Stimulated activated CD4-positive, alpha-beta T cell treated with anti-CD3 and anti-CD28 coated beads, Interleukin-4, amount 100 ng/mL, for 48 hours (primary cell): ENCODE measurements at regions not wholly inside any gene's neighbourhood (a gene's known extent, or its start where the extent isn't known, plus 50 kb on each side); places are given as distances from the start of the nearest gene placed in this dataset.
"Not testable (repeated sequence)": the region's sequence is repeated elsewhere in the genome, so short reads cannot be mapped to it uniquely, and the experiment has no call there.

ENCODE experiments used
- DNase-seq, 2 donors: peaks; one replicate each; pipeline ENCODE4 v3.0.0-alpha.2; 2020; ENCODE audit warnings: low read depth in 2 of 2

- DNase-seq: not testable (repeated sequence)
Measured at GRCh38 chr9:42656789-42657188, 473.3 kb downstream of the SPATA31A6 start.

DNA sequence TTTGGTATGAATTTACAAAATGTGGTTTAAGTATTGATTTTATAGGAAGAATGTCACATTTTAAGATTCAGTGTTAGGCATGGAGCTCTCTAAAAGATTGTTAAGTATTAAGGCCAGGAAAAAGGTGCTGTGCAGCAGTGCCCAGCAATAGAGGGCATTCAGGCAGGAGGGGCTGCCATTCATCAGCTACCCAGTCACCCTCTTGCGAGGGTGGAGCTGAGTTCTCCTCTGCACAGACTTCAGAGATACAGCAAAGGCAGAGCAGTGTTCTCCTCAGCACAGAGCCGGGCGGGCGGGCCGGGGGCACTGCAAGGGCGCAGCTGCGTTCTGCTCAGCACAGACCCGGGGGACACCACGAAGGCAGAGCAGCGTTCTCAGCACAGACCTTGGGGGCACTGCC lies 474.0 kb downstream of the SPATA31A6 start:
- DNase-seq: not testable (repeated sequence)

GRCh38 chr9:42697146-42697545 lies 513.7 kb downstream of the SPATA31A6 start:
- DNase-seq: not testable (repeated sequence)

- DNase-seq: not testable (repeated sequence)
Measured at GRCh38 chr9:42702890-42703289, 519.4 kb downstream of the SPATA31A6 start.

DNA sequence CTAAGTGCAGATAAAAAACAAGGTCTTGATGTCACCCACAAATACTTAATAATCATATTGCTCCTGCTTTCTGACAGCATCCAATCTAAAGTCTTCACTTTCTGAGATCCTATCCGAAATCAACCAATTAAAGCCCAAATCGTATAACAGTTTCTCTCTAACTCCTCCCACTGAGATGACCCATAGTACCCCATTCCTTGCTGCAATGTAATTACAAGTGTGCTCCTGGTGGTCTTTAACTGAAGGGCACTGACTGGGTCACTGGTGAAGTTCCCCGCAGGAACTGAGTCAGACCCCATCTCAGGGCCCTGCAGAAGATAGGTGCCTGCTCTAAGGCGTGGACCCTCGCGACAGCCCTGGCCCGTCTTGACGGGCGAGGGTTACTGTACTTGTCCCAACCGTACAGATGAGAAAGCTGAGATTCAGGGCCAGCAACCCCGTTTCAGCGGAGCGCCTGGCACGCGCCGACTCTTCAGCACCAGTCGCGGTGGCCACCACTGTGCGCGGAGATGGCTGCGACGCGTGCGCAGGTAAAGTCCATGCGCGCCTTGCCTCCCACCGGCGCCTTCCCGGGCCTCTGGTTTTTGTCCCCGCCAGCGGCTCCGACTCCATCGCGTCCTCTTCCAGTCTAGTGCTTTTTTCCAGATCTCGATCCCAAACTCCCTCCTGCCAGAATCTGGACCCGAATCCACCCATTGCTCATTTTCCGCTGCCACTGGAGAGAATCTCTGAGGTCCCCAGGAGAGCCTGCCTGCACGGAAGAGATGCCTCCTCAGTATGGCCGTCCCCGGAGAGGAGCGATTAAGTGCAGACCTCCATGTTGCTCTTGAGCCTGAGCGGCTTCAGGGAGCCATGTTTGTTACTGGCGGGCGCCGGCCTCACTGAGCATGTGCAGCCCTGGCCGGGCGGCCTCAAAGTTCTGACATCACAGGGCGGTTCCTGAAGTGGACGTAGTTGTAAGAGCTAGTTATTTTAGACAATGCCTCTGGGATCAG lies 541.7 kb downstream of the SPATA31A6 start:
- DNase-seq: not testable (repeated sequence)

DNA sequence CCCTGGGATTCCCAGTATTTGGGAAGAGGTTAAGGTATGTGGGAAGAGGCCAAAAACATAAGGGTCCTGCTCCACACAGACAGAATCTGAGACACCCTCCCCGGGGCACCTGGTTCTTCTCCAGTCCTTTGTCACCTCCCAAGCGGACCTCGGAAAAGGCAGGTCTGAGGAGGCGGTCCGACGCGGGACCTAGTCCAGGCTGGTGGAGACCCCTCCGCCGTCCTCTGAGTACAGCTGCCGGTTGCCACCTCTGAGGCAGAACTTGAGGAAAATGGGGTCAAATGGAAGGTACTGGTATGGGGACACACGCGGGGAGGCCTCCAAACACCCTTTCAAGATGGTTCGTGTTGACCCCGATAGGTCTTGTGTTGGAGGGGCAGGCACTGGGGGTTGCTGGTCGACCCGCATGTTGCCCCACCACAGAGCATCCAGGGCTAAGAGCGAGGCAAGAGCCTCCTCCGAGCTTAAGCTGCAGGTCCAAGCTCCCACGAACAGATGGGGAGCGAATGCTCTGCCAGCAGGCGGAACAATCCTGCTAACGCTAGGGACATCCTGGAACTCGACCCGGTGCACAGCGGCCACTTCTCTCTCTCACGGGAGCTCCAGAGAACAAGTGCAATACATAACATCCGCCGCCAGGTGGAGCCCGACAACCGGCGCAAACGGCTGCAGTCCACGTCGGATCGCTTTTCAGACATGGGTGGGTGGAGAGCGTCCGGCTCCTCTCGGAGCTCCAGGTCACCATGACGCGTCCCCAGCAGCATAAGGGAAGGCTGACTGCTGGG lies 559.8 kb downstream of the SPATA31A6 start:
- DNase-seq: peak; percentile 32 to 51

DNA sequence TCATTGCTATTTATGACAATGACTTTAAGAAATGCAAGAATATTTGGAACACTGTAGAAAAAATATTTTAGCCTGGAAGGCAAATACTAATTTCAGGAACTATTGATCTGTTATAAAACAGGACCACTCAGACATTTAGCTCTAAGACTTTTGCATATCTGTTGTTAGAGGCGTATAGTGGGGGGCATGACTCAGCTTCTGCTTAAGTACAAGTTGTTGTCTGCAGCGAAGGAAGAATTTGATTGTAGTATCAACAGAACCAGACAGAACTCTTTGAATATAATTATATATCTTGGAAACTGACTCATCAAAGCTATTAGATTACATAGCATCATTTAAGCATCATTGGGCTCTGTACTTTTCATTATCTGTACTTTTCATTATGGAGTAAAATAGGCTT lies 573.8 kb downstream of the SPATA31A6 start:
- not testable (repeated sequence) for DNase-seq

GRCh38 chr9:42759320-42759719 lies 575.9 kb downstream of the SPATA31A6 start:
- not testable (repeated sequence) for DNase-seq

GRCh38 chr9:42782201-42782600 lies 598.7 kb downstream of the SPATA31A6 start:
- DNase-seq: not testable (repeated sequence)

DNA sequence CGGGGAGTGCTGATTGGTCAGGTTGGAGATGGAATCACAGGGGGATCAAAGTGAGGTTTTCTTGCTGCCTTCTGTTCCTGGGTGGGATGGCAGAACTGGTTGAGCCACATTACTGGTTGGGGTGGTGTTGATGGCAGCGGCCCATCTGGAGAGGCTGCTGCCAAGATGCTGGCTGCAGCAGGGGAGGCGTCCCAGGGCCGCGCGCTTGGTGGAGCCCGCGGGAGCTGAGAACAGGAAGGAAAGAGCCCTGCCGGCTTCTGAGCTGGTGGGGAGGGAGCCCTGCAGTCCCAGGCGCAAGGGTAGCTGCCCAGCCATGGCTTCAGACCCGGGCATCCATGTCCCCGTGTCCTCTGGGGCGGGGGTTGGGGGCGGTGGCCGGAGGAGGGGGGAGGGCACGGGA lies 609.3 kb downstream of the SPATA31A6 start:
- DNase-seq: not testable (repeated sequence)

GRCh38 chr9:42798571-42798970 lies 615.1 kb downstream of the SPATA31A6 start:
- not testable (repeated sequence) for DNase-seq

GRCh38 chr9:42802716-42803115 lies 619.3 kb downstream of the SPATA31A6 start:
- DNase-seq: not testable (repeated sequence)

DNA sequence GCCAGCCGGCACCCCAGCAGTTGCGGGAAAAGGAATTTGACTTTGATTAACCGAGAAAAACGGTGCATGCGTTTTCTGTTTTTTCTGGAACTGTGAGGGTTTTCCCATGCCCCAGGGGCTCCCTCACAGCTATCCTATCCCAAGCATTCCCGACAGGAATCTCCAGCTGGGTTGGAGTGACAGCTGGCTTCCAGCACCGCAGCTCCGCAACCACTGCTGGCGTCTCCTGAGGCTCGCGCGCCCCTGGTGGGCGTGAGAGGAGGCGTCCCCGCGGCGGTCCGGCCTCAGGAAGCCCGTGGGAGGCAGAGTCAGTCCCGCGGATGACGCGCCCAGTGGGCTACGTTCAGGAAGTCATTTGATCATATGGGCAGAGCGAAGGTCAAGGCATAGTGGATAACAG lies 623.2 kb downstream of the SPATA31A6 start:
- DNase-seq: not testable (repeated sequence)

DNA sequence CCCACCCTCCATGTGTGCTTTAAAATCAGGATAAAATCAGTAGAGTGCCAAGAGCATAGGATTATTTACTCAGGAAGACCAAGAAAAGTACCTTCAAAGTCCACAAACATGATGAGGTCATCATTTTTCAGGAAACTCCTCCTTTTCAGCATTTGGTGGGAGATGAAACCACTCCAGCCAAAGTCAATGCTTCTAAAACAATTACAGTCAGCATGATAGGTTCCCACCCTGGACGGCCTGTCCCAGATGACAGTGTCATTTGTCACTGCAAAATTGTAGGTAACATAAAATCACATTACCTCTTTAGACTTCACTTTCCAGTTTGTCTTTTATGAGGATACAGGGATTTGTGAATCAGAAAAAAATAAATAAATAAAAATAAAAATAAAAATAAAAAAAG lies 638.0 kb downstream of the SPATA31A6 start:
- not testable (repeated sequence) for DNase-seq

DNA sequence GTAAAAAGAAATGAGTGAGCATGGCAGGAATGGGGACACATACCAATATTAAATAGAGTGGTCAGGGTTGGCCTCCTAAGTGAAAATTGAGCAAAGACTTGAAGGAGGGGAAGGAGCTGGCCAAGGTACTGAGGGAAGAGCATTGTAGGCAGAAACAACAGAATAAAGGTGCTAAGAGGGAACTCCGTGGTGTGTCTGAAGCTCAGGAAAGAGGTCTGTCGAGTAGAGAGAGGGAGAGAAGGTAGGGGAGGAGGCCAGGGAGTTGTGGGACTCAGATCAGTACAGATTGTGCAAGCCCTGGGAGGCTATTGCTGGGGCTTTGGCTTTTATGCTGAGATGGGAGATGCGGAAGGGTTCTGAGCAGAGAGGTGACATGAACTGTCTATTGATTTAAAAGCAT lies 664.7 kb downstream of the SPATA31A6 start:
- DNase-seq: not testable (repeated sequence)

DNA sequence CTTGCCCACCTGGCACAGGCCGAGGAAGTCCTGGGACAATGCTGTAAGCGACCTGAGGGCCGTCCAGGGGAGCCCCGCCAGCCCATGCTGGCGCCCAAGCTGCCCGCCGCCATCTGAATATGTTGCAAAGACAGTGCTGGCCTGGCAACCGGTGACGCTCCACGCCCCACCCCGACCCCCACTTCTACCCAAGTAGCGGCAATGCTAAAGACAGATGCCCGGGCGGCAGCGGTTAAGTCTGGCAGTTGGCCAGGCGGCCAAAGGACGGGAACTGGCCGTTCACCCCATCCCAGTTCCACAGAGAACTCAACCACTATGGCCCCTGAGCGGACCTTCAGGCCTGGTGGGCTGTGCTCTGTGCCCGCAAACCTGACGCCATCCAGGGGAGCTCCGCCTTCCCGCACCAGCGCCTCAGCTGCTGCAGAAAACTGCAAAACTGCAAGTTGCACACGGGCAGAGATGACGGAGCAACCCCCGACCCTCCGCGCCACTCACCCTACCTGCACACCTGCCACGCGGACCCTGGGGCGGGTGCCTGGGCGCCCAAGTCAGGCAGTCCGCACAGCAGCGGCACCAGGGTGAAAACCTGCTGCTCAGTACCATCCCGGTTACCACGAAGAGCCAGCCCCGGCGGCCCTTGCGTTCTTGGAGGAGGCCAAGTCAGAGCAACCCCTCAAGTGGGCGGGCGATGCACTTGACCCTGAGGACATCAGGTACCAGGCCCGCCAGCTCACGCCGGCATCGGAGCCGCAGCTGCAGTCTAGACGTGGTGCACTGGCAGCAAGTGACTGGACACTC lies 667.6 kb downstream of the SPATA31A6 start:
- DNase-seq: not testable (repeated sequence)

- DNase-seq: not testable (repeated sequence)
Measured at GRCh38 chr9:42851701-42852100, 668.2 kb downstream of the SPATA31A6 start.

DNA sequence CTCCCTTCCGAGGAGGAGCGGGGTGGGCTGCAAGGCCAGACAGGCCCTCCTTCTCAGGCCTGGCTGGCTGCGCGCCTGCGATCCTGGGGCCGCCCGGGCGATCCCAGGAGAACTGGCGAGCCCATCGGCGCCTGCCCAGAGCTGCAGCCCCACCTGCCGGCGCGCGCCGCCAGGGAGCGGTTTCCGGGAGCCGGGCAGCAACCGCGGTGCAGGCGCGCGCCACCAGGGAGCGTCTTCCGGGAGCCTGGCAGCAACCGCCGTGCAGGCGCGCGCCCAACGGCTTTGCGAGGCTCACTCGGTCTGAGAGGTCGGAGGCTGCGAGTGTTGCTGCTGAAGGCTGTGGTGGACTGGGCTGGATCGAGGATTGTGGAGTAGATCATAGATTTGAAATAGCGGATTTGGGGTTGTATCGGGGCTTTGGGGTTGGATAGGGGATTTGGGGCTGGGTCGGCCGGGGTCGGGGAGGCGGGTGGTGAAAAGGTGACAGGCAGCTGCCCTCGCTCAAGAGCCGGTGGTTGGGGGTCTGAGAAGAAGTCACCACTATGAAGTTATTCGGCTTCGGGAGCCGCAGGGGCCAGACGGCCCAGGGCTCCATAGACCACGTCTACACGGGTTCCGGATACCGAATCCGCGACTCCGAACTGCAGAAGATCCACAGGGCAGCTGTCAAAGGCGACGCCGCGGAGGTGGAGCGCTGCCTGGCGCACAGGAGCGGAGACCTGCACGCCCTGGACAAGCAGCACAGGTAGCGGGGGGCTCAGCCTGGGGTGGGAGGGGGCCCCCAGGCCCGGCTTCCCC lies 668.9 kb downstream of the SPATA31A6 start:
- DNase-seq: peak in 1 of 2 donors; percentile 6

DNA sequence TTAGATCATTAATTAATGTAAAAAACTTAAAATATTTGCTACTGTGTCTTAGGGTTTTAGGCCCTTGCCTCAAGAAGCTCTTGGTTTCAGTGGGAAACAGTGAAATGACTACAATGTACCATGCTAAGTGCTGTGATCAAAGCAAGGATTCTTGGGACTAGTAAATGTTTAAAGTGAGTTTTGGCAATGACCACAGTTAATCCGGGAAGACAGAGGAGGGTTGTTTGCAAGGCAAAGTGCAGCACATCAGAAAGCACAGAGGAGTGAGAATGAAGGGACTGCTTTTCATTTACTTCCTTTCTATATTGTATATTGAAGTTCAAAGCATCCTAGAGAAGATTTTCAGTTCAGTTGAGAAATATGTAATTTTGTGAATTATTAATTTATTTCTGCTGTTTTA lies 676.7 kb downstream of the SPATA31A6 start:
- DNase-seq: not testable (repeated sequence)

- DNase-seq: not testable (repeated sequence)
Measured at GRCh38 chr9:42862465-42862864, 679.0 kb downstream of the SPATA31A6 start.
